ENCODE measurements at regions not wholly inside any gene's neighbourhood (a gene's known extent, or its start where the extent isn't known, plus 50 kb on each side); places are given as distances from the start of the nearest gene placed in this dataset.

DNA sequence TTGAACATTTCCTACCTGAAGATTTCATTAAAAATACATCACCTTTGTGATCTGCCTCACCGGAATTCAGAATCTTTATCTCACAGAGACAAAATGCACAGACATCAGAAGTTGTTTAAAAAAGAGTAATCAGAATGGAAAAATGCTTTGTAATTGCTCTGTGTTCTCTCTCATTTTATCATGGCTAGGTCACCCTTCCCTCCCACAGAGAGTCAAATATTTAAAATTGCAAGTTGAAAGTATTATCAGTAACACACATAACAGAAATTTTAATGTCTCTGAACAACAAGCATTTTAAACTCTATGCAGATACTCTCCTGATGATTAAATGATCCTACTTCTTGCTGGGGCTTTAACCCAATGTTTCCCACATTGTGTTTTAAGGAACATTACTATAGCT lies 362.0 kb downstream of the CBLL2 start:
- H3K36me3 Mint-ChIP-seq: no peaks in the 10 kb centered on the region
- no peaks in the 10 kb centered on the region for H3K27me3 Mint-ChIP-seq
- no peak for DNase-seq
- no peak overlapping the region for H3K4me3 Mint-ChIP-seq
- H3K27ac Mint-ChIP-seq: no peak overlapping the region
- no peaks in the 10 kb centered on the region for H3K9me3 Mint-ChIP-seq
- H3K4me1 Mint-ChIP-seq: no peaks in the 10 kb centered on the region

DNA sequence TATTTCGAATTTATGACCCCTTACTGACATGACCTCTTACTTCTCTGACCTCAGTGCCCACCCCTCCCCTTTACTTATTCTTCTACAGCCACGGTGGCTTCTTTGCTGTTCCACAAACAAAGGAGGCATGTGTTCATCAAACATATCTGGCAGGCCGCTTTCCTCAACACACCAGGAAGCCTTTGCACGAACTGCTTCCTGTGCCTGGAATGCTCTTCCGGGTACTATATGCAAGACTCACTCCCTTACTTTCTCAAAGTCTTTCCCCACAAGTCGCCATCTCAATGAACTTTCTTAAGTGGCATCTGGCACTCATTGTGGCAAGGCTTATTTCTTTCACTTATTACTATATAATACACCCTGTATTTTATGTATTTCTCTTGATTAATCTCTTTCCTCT lies 351.5 kb upstream of the DDX53 start:
- no peak overlapping the region for H3K4me3 Mint-ChIP-seq
- no peaks in the 10 kb centered on the region for H3K27me3 Mint-ChIP-seq
- no peak overlapping the region for H3K27ac Mint-ChIP-seq
- H3K4me1 Mint-ChIP-seq: no peaks in the 10 kb centered on the region
- DNase-seq: no peak
- H3K9me3 Mint-ChIP-seq: no peaks in the 10 kb centered on the region
- H3K36me3 Mint-ChIP-seq: no peaks in the 10 kb centered on the region

DNA sequence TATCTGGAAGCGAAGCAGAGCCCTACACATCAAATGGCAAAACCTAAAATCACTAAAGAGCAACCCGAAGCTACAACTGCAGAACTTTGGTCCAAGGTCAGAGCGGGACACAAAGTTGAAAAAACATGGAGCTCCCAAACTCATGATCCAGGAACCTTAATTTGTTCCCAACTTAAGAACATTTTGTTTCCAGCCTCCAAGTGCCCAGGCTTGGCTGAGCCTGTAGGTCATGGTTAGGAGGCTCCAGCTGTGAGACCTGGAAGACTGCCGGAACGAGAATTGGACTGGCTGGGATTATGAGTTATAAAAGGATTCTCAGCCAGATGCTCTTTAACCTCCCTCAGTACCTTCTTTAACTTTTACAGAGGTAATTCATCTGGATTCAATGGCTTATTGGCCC lies 349.1 kb upstream of the DDX53 start:
- Mint-ChIP-seq H3K4me3 (no peak overlapping the region), H3K9me3 (no peaks in the 10 kb centered on the region), H3K36me3 (no peaks in the 10 kb centered on the region), H3K4me1 (no peaks in the 10 kb centered on the region), H3K27ac (no peak overlapping the region), H3K27me3 (no peaks in the 10 kb centered on the region)
- DNase-seq: no peak

DNA sequence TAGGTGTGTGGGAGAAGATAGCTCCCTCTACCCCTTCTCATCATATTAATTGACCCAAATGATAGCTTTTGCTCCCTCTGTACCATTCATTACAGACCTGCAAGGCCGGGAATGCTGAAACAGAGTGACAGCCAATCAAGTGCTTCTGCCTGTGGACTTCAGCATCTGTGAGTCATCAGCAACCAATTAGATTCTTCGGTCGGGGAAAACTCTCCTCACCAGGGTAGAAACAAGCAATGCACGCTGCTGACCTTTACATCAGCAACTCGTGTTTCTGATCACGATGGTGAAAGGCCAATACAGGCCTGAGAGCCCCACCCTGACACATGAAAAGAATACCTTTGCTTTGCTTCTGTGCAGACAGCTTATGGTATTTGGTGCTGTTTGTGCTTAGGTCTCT lies 347.2 kb upstream of the DDX53 start:
- Mint-ChIP-seq H3K36me3 (no peaks in the 10 kb centered on the region), H3K27ac (no peak overlapping the region), H3K27me3 (no peaks in the 10 kb centered on the region), H3K4me3 (no peak overlapping the region), H3K9me3 (no peaks in the 10 kb centered on the region), H3K4me1 (no peaks in the 10 kb centered on the region)
- DNase-seq: no peak

DNA sequence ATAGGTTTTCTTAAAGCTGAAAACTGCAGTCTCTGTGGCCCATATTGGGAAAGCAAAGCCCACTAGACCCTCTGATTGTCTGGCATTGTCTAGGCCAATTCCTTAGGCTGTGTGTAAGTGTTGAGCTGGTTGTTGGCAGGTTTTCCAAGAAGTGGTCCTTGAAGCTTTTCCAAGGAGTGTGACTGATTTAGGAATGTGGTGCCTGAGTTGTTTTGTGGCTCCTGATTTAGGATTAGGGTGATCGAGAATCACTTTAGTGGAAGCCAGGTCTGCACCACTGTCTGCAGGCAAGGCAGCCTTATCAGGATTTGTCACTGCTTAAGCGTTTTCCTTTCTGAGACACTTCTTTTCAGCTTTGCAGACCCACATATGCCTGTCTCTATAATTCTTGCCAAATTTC lies 339.0 kb upstream of the DDX53 start:
- Mint-ChIP-seq H3K9me3 (no peaks in the 10 kb centered on the region), H3K27me3 (no peaks in the 10 kb centered on the region), H3K4me3 (no peak overlapping the region), H3K4me1 (no peaks in the 10 kb centered on the region), H3K27ac (no peak overlapping the region), H3K36me3 (no peaks in the 10 kb centered on the region)
- no peak for DNase-seq

DNA sequence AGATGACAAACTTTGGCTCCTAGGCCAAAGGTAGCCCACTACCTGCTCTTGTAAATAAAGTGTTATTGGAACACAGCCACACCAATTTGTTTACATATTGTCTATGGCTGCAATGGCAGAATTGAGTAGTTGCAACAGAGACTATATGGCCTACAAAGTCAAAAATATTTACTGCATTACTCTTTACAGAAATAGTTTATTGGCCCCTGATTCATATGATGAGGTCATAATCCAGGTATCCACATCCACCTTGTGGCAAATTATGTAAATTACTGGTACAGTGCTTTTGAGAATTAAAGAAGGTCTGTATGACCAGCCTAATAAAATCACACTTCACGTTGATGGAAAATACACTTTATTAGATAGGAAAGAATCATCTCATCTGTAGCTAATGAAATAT lies 337.0 kb upstream of the DDX53 start:
- DNase-seq: no peak
- Mint-ChIP-seq H3K4me3 (no peak overlapping the region), H3K9me3 (no peaks in the 10 kb centered on the region), H3K27me3 (no peaks in the 10 kb centered on the region), H3K27ac (no peak overlapping the region), H3K4me1 (no peaks in the 10 kb centered on the region), H3K36me3 (no peaks in the 10 kb centered on the region)

DNA sequence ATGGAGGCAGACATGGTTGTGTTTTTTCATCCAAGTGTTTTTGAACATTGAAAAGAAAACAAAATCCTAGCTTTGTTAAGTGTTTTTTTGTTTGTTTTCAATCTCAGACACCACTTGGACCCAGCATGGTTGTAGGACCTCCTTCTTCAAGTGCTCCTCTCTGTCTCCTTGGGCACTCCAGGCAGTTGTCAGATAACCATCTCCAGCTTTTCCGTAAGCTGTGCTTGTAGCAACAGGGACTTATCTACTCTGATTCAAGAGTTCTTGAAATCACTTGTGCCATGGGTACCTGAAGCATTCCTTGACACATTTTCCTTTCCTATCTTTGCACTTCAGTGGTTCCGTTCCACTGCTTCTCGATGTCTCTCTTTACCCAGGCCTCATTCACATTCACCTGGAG lies 334.9 kb upstream of the DDX53 start:
- no peaks in the 10 kb centered on the region for H3K27me3 Mint-ChIP-seq
- no peaks in the 10 kb centered on the region for H3K4me1 Mint-ChIP-seq
- H3K36me3 Mint-ChIP-seq: no peaks in the 10 kb centered on the region
- no peak overlapping the region for H3K4me3 Mint-ChIP-seq
- no peak overlapping the region for H3K27ac Mint-ChIP-seq
- no peaks in the 10 kb centered on the region for H3K9me3 Mint-ChIP-seq
- DNase-seq: no peak

DNA sequence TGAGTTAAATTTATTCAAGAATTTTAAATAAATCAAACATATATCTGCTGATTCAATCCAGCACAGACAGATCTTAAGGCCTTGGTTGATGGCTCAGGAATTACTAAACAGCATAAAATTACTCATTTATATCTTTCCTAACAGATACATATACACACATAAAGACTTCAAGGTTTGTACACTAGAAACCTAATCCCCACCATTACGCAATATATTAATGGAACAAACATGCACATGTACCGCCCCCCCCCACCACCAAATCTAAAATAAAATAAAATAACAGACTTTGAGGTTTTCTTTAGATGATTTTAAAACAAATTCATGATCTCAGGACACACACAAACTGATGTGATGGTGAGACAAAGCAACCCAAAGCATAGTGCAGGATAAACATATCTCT lies 333.9 kb upstream of the DDX53 start:
- Mint-ChIP-seq H3K4me3 (no peak overlapping the region), H3K9me3 (no peaks in the 10 kb centered on the region), H3K4me1 (no peaks in the 10 kb centered on the region), H3K27me3 (no peaks in the 10 kb centered on the region), H3K36me3 (no peaks in the 10 kb centered on the region), H3K27ac (no peak overlapping the region)
- no peak for DNase-seq

DNA sequence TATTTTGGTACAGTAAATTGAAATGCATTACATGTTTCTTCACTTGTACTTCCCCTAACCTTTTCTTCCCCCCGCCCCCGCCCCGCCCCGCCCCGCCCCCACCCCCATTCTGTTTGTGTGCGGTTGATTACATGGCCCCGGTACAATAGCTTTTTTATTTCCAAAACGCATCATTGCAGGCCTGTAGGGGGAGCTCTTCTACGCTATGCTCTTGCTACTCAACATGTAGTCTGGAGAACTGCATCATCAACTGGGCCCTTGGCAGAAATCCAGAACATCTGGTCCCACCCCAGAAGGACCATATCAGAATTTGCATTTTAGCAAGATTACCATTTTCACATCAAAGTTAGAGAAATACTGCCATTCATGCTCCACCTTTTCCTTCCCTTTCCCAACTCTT lies 333.3 kb upstream of the DDX53 start:
- H3K36me3 Mint-ChIP-seq: no peaks in the 10 kb centered on the region
- H3K4me1 Mint-ChIP-seq: no peaks in the 10 kb centered on the region
- no peak overlapping the region for H3K4me3 Mint-ChIP-seq
- no peak overlapping the region for H3K27ac Mint-ChIP-seq
- DNase-seq: no peak
- no peaks in the 10 kb centered on the region for H3K27me3 Mint-ChIP-seq
- no peaks in the 10 kb centered on the region for H3K9me3 Mint-ChIP-seq

DNA sequence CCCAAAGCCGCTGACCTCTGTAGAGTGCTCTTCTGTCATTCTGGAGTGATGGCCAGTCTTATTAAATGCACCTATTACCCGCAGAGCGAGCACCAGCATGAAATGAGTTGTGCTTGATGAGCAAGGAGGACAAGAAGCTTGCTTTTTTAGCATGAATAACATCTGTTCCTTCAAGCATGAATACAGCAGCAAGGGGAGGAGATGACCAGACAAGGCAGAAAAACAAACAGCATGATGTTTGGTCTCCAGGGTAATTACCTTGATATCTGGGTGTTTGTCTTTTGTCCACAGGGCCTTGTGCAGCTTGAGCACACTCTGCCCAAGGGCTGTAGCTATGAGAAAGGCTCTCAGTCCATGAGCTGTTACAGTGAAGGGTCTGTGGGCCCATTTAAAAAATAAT lies 324.8 kb upstream of the DDX53 start:
- Mint-ChIP-seq H3K27me3 (no peaks in the 10 kb centered on the region), H3K4me3 (no peak overlapping the region), H3K27ac (no peak overlapping the region), H3K36me3 (no peaks in the 10 kb centered on the region), H3K9me3 (no peaks in the 10 kb centered on the region), H3K4me1 (no peaks in the 10 kb centered on the region)
- DNase-seq: no peak

DNA sequence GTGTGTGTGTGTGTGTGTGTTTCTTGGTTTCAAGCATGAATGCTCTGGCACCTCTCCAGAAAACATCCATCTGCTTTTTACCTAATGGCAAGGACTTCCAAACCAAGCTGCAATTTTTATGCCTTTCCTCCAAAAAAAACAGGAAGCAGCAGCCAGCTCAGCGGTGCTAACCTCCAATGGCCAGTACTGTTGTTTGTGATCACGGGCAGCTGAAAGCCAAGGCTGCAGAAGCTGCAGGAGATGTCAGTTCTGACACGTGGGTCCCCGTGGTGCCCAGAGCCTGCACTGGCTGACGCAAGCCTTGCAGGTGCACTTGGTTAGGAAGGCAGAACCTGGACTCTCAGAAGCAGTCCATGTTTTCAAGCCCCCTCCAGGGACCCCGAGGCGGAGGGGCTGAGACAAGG lies 313.6 kb upstream of the DDX53 start:
- Mint-ChIP-seq H3K4me1 (no peaks in the 10 kb centered on the region), H3K27ac (no peak overlapping the region), H3K27me3 (peaks cover 3% of the 10 kb centered on the region), H3K4me3 (no peak overlapping the region), H3K36me3 (no peaks in the 10 kb centered on the region), H3K9me3 (no peaks in the 10 kb centered on the region)
- DNase-seq: no peak

DNA sequence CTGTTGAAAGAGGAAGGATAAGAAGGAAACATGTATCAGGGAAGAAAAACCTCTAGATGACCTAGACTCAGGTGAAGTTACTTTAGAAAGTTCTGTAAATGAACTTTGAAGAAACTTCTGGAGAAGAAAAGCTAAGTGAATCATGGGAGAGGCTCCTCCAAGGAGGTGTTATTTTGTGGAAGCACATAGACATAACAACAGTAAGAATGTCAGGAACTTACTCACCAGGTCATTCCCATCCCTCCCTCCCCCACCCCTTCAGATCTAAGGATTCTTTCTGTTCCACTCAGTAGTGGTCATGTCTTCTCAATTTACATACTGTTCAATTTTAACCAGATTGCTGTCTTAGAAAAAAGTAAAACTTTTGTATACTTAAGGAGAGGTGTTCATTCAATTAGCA lies 310.5 kb upstream of the DDX53 start:
- Mint-ChIP-seq H3K27ac (no peak overlapping the region), H3K4me3 (no peak overlapping the region), H3K27me3 (peaks cover 3% of the 10 kb centered on the region), H3K9me3 (no peaks in the 10 kb centered on the region), H3K36me3 (no peaks in the 10 kb centered on the region), H3K4me1 (no peaks in the 10 kb centered on the region)
- DNase-seq: no peak

DNA sequence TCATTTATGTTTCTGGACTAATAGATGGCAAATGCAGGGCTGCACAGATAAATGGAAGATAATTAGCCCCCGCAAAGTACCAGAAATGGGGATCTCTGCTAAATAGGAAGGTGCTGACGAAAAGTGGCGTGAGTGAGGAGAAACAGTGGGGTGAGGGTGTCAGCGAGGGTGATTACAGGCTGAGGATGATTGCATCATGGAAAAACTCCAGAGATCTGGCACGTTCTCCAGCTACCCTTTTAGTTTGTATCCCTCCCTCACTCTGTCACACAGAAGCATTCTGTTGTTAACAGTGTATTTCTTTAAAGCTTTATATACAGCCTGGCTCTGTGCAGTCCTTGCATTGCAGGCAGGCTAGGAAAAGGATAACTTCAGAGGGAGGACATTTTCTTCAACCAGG lies 309.6 kb upstream of the DDX53 start:
- H3K9me3 Mint-ChIP-seq: no peaks in the 10 kb centered on the region
- no peak overlapping the region for H3K27ac Mint-ChIP-seq
- H3K4me3 Mint-ChIP-seq: no peak overlapping the region
- no peaks in the 10 kb centered on the region for H3K4me1 Mint-ChIP-seq
- no peaks in the 10 kb centered on the region for H3K36me3 Mint-ChIP-seq
- peaks cover 3% of the 10 kb centered on the region for H3K27me3 Mint-ChIP-seq
- DNase-seq: no peak

DNA sequence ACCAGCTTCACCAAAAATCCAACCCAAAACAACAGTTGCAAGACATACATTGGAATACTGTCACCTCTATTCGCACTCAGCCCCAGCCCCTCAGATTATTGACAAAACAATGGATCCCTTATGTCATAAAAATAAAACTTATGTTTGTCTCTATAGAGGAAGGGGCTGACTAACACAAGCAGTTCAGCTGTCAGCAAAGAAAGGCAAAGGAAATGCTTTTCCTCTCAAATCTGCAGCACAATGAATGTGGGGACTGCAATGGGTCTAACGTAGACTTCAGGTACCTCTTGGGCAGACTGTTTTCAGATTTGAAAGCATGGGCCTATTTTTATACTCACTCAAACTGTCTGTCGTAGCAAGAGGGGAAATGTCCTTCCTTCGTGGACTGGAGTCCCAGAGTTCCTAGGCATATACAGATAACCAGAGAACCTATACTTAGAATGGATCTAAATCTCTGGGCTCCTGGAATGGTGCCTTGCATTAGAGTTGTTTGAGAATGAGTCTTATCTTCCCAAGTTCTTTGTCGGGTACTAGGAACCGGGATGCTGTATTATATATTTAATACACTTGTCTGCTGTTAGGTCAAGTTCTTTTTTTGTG lies 307.7 kb upstream of the DDX53 start:
- Mint-ChIP-seq H3K9me3 (no peaks in the 10 kb centered on the region), H3K27me3 (peaks cover 3% of the 10 kb centered on the region), H3K27ac (no peak overlapping the region), H3K4me3 (no peak overlapping the region), H3K4me1 (no peaks in the 10 kb centered on the region), H3K36me3 (no peaks in the 10 kb centered on the region)
- no peak for DNase-seq

DNA sequence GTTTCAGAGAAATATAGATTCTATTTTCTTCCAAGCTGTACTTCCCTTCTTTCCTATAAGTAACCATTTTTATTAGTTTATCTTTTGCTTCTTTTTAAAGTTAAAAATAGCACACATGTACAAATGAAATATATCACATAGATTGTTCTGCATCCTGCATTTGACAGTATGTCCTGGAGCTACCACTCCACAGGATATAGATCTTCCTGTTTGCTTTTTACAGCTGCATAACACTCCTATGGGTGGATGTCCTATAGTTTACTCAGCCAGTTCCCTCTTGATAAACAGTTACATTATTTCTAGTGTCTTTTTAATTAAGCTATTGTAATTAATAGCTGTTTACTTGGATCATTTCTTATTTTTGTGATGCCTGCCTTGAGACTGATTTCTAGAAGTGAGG lies 301.6 kb upstream of the DDX53 start:
- no peaks in the 10 kb centered on the region for H3K36me3 Mint-ChIP-seq

DNA sequence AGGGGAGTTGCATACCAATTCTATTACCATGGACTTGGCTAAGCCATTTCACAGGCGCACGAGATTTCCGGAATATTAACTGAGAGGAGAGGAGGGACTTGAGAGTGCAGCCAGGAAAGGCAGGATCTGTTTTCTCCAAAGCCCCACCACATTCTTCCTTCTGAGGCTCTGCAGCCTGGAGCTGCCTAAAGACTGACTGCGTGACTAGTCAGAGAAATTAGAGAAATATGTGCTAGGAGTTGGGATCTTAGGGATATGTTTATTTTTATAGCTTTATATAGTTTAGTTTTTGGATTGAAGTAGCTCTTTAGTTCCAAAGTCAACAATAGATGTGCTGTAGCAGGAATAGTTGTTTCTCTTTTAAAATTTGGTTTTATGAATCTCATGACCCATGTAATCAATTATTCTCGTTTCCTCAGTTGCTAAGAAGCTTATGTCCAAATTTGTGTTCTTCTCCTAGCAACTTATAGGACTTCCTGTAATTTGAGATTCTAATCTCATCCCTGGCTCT lies 300.1 kb upstream of the DDX53 start:
- H3K36me3 Mint-ChIP-seq: no peaks in the 10 kb centered on the region
- H3K4me3 Mint-ChIP-seq: no peak overlapping the region
- H3K4me1 Mint-ChIP-seq: no peaks in the 10 kb centered on the region
- peaks cover 1% of the 10 kb centered on the region for H3K9me3 Mint-ChIP-seq
- H3K27me3 Mint-ChIP-seq: no peaks in the 10 kb centered on the region
- no peak overlapping the region for H3K27ac Mint-ChIP-seq
- DNase-seq: no peak

More for the DNA sequence above, 301.6 kb upstream of the DDX53 start:
- DNase-seq: no peak
- Mint-ChIP-seq H3K9me3 (no peaks in the 10 kb centered on the region), H3K4me1 (no peaks in the 10 kb centered on the region), H3K27ac (no peak overlapping the region), H3K27me3 (no peaks in the 10 kb centered on the region), H3K4me3 (no peak overlapping the region)

DNA sequence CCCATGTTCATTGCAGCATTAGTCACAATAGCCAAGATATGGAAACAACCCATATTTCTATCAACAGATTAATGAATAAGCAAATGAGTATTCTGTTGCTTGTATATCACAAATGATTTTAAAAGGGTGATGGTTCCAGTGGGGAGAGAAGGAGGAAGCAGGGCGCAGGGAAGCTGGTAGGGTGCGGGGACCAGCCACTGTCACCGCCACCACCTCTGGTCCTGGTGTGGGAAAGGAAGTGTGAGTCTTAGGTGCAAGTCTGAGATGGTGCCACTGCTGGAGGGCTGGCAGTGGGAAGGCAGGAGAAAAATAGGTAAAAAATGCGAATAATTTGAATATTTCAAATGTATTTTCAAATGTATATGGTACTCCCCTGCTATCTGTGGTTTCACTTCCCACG lies 286.8 kb upstream of the DDX53 start:
- Mint-ChIP-seq H3K27ac (no peak overlapping the region), H3K36me3 (no peaks in the 10 kb centered on the region), H3K4me3 (no peak overlapping the region), H3K27me3 (no peaks in the 10 kb centered on the region), H3K9me3 (no peaks in the 10 kb centered on the region), H3K4me1 (no peaks in the 10 kb centered on the region)
- no peak for DNase-seq

Measured in activated naive CD8-positive, alpha-beta T cell treated with anti-CD3 and anti-CD28 coated beads for 36 hours (primary cell).